ENCODE measurements at regions not wholly inside any gene's neighbourhood (a gene's known extent, or its start where the extent isn't known, plus 50 kb on each side); places are given as distances from the start of the nearest gene placed in this dataset.
"Not testable (repeated sequence)": the region's sequence is repeated elsewhere in the genome, so short reads cannot be mapped to it uniquely, and the experiment has no call there.

- H3K4me1 ChIP-seq: no peaks in the 10 kb centered on the region
- no peak overlapping the region for H3K4me3 ChIP-seq
- no peaks in the 10 kb centered on the region for H3K9me3 ChIP-seq
- no peaks in the 10 kb centered on the region for H3K36me3 ChIP-seq
- H3K27ac ChIP-seq: no peak overlapping the region
- intact Hi-C loops (cut with DNase I): no loop called here
- no peak for DNase-seq (ENCODE audit: low spot score in 2 of 2)
- TF ChIP-seq CTCF (IDR thresholded peaks at IDR 0.05): no peak
- no peaks in the 10 kb centered on the region for H3K27me3 ChIP-seq
Measured at GRCh38 chr5:162931501-162931900, 505.9 kb upstream of the CCNG1 start.

GRCh38 chr5:162939991-162940390 lies 497.4 kb upstream of the CCNG1 start:
- no peaks in the 10 kb centered on the region for H3K4me1 ChIP-seq
- H3K27me3 ChIP-seq: no peaks in the 10 kb centered on the region
- no peak for TF ChIP-seq CTCF (IDR thresholded peaks at IDR 0.05)
- H3K27ac ChIP-seq: no peak overlapping the region
- no peaks in the 10 kb centered on the region for H3K9me3 ChIP-seq
- H3K36me3 ChIP-seq: no peaks in the 10 kb centered on the region
- intact Hi-C loops (cut with DNase I): no loop called here
- no peak overlapping the region for H3K4me3 ChIP-seq
- DNase-seq (ENCODE audit: low spot score in 2 of 2): no peak

- Histone ChIP-seq H3K27ac (no peak overlapping the region), H3K27me3 (no peaks in the 10 kb centered on the region), H3K4me3 (no peak overlapping the region), H3K36me3 (no peaks in the 10 kb centered on the region), H3K9me3 (no peaks in the 10 kb centered on the region), H3K4me1 (no peaks in the 10 kb centered on the region)
- intact Hi-C loops (cut with DNase I): no loop called here
- DNase-seq (ENCODE audit: low spot score in 2 of 2): no peak
- TF ChIP-seq CTCF (IDR thresholded peaks at IDR 0.05): no peak
Measured at GRCh38 chr5:162948677-162949076, 488.7 kb upstream of the CCNG1 start.

GRCh38 chr5:162956570-162956969 lies 480.8 kb upstream of the CCNG1 start:
- H3K27me3 ChIP-seq: no peaks in the 10 kb centered on the region
- no peak overlapping the region for H3K4me3 ChIP-seq
- no peaks in the 10 kb centered on the region for H3K4me1 ChIP-seq
- H3K27ac ChIP-seq: no peak overlapping the region
- H3K36me3 ChIP-seq: no peaks in the 10 kb centered on the region
- no peak for DNase-seq (ENCODE audit: low spot score in 2 of 2)
- intact Hi-C loops (cut with DNase I): no loop called here
- no peaks in the 10 kb centered on the region for H3K9me3 ChIP-seq
- no peak for TF ChIP-seq CTCF (IDR thresholded peaks at IDR 0.05)

- H3K36me3 ChIP-seq: not testable (repeated sequence)
Measured at GRCh38 chr5:162964144-162964543, 473.3 kb upstream of the CCNG1 start.

GRCh38 chr5:162990063-162990462 lies 447.3 kb upstream of the CCNG1 start:
- H3K9me3 ChIP-seq: no peaks in the 10 kb centered on the region
- no peaks in the 10 kb centered on the region for H3K36me3 ChIP-seq
- H3K27ac ChIP-seq: no peak overlapping the region
- H3K4me1 ChIP-seq: no peaks in the 10 kb centered on the region
- H3K27me3 ChIP-seq: no peaks in the 10 kb centered on the region
- intact Hi-C loops (cut with DNase I): no loop called here
- TF ChIP-seq CTCF (IDR thresholded peaks at IDR 0.05): no peak
- H3K4me3 ChIP-seq: no peak overlapping the region
- DNase-seq (ENCODE audit: low spot score in 2 of 2): no peak

More at GRCh38 chr5:162964144-162964543, 473.3 kb upstream of the CCNG1 start:
- H3K9me3 ChIP-seq; H3K27ac ChIP-seq; intact Hi-C loops (cut with DNase I); H3K27me3 ChIP-seq; H3K4me1 ChIP-seq; DNase-seq (ENCODE audit: low spot score in 2 of 2); H3K4me3 ChIP-seq: not testable (repeated sequence)
